Uterus (tissue), 2 donors: ENCODE measurements at regions not wholly inside any gene's neighbourhood (a gene's known extent, or its start where the extent isn't known, plus 50 kb on each side); places are given as distances from the start of the nearest gene placed in this dataset.
"Not testable (repeated sequence)": the region's sequence is repeated elsewhere in the genome, so short reads cannot be mapped to it uniquely, and the experiment has no call there.

ENCODE experiments used
- CTCF ChIP-seq, 4 experiments: fragments of 200-600 bp in 2 of 4; fragments of 450-650 bp in 2 of 4; sonication (generic) in 2 of 4; IDR thresholded peaks; one replicate each; pipeline ENCODE4 v1.5.1; 2016 to 2019; ENCODE audit warnings: antibody characterized with exemption in 4 of 4, mild to moderate bottlenecking in 2 of 4, moderate library complexity in 1 of 4
- POLR2A ChIP-seq, 2 donors: fragments of 450-650 bp; IDR thresholded peaks; one replicate each; pipeline ENCODE4 v1.6.1; 2016; ENCODE audit warnings: antibody characterized with exemption in 2 of 2, mild to moderate bottlenecking in 1 of 2, moderate library complexity in 1 of 2

- TF ChIP-seq CTCF, POLR2A (IDR thresholded peaks at IDR 0.05): not testable (repeated sequence)
Observed at GRCh38 chr2:183546560-183547350, 422.5 kb downstream of the NUP35 start.
